ENCODE measurements at regions not wholly inside any gene's neighbourhood (a gene's known extent, or its start where the extent isn't known, plus 50 kb on each side); places are given as distances from the start of the nearest gene placed in this dataset.
"Not testable (repeated sequence)": the region's sequence is repeated elsewhere in the genome, so short reads cannot be mapped to it uniquely, and the experiment has no call there.

DNA sequence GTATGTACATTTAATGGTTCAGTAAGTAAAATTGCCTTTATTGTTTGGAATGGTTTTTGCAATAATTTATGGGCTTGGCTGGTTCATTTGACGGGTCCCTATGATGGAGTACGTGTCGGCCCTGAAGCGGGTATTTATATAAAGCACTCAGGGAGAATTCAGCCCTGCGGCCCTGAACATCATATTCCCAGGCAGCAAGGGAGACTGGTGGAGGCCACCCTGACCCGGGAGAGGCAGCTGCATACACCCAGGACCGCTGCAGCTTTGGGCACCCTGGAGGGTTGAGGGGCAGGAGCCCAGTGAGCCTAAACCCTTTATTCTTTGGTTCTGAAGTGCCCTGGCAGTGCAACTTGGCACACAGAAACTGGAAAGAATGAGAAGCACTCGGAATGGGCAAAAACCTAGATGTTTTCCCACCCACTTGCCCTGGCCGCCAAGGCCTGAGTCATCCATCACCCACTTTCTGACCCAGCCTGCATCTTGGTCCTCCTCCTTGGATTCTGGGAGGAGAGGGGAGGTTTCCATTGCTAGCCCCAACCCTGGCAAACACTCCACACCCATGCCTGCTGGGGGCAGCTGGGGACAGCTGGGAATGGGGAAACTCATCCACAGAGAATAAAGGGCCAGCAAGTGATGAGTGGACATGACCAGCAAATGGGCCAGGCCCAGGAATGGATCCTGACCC is 162.2 kb upstream of the TNRC6C start:
- no peak for DNase-seq (ENCODE audit: low read depth in 2 of 2)

DNA sequence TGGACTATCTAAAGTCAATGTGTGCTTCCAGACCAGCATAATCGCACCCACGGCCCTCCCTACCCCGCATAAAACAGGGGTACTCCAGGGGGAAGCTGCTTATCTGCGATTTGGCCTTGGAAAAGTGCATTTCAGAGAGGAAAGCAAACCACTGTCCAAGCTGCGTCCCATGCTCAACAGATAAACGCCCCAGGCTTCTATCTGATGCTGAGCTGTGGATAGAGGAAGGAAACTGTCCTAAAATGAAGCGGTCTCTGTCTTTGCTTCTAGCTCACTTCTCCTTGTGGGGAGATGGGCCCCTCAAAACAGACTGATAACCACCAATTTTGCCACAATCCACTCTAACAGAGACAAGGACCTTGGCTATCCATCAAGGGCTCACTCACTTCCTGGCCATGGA is 160.5 kb upstream of the TNRC6C start:
- DNase-seq (ENCODE audit: low read depth in 2 of 2): no peak

DNA sequence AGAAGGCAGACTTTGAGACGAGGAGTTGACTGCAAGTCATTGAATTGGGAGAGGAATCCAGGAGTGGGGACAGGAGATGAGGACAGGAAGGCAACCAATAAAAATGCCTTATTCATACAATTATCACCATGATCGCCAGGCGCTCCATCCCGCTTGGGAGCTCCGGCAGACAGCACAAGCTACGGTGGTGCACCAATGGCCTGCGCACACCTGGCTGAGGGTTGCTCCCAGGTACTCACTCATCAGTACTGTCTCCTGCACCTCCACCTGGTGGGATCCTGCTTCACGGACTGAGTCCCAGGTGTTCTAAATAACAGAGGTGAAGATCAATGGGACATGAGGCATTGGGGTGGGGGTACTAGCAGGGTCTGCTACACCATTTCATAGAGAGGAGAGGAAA is 160.0 kb upstream of the TNRC6C start:
- no peak for DNase-seq (ENCODE audit: low read depth in 2 of 2)

DNA sequence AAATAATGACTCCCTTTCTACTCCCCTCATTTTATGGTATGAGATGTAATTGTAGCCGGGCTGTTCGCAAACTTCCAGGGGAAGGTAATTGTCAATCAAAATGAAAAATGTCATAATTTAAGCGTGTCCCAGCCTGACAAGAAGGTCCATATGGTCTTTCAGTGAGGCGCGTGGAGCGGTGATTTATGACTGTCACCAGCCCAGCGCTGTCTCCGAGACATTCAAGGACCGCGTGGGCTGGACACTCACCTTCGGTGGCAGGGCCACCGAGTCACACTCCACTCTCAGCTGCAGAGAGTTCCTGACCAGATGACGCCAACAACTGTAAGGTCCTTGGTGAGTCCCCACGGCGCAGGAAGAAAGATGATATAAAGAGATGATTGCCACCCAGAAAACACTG is 157.7 kb upstream of the TNRC6C start:
- DNase-seq (ENCODE audit: low read depth in 2 of 2): no peak

DNA sequence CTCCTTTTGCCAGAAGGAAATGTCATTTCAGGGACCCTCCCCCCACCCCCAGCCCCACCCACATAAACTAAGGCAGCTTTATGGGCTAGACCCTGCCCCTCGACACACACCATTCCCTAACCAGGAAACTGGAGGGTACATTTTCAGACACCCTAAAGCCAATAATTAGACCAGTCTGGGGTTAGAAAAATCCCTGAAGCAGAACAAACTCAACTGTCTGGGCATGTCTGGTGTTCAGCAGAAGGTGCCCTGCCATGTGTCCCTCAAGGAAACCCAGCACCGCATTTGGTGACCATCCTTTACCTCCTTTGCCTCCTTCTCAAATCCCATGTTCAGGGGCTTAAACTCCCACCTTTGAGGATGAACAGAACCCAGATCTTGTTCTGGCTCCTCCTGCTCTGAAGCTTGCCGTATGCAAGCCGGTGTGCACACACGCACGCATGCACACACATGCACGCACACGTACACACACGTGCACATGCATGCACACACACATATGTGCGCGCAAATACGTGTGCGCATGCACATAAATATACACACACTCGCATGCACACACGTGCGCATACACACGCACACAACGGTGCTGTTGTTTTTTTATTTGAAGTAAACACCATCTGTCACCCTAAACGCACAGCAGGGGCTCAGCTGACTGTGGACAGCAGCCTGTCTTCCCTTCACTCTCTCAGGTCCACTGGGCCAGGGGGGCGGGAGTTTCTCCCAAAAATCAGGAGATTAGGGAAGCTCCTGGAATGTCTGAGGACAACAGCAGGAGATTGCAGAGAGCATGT is 156.8 kb upstream of the TNRC6C start:
- no peak for DNase-seq (ENCODE audit: low read depth in 2 of 2)

DNA sequence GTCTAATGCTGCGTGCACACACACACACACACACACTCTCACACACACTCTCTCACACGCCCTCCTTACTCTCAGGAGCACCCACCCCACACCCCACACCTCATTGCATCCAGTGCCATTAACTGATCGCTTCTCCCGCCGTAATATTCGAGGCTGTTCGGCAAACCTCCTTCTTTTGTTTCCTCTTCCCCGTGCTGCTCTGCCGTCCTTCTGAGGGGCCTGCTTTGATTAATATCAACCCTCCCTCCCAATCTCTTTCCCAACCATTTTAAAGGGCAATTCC is 156.2 kb upstream of the TNRC6C start:
- no peak for DNase-seq (ENCODE audit: low read depth in 2 of 2)

DNA sequence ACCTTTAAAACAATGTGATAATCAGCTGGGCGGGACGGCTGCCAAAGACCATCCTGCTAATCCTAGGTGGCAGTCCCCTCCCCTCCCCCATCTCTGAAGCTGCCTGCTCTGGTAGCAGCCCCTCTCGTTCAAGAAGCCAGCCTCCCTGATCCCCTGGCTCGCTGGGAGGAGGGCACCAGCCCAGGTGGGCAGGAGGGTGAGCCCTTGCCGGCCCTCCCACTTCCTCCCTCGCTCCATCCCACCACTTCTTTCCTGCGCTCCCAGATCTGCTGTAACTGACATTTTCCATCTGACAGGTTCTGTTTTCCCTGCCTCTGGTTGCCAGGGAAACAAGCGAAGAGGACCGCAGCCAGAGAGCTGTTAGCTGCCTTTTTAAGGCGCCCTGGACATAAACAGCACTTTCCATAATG is 155.7 kb upstream of the TNRC6C start:
- no peak for DNase-seq (ENCODE audit: low read depth in 2 of 2)

DNA sequence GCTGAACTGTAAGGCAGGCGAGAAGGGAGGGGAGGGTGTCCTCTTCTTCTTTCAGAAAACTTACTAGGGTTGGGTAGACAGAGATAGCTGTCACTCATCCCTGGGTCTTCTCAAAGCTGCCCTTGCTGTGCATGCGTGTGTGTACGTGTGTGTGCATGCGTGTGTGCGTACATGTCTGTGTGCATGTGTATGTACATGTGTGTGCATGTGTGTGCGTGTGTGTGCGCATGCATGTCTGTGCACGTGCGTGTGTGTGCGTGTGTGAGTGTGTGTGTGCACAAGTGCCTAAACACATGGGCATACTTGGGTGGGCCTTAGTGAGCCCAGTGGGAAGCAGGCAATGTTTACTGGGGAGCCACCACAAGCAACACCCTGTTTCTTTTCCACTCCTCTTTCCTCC is 154.8 kb upstream of the TNRC6C start:
- DNase-seq (ENCODE audit: low read depth in 2 of 2): no peak

DNA sequence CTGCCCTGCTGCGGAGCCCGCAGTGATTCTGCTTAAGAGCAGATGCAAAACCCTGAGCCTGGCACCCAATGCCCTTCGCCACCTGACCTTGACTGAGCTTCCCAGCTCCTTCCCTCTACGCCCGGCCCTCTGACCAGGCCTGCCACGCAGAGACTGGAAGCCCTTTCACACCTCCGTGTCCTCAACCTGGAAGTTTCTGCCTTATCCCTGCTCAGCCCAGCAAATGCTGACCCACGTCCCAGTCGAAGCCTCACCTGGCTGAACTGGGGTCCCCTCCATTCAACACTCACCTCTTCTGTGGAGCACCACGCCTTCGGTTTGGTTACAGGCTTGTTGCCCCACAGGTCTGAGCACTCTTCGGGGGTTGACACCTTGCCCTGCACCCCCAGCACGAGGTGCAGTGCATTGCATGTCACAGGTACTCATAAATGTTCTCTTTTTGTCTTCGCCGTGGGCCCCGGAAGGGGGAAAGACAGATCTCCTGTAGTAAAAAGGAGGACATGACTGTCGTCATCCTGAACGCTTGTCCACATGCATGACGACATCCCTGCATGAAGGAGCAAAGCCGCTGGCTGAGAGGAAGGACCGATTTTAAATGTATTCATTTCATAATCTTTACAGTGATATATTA is 153.6 kb upstream of the TNRC6C start:
- no peak for DNase-seq (ENCODE audit: low read depth in 2 of 2)

DNA sequence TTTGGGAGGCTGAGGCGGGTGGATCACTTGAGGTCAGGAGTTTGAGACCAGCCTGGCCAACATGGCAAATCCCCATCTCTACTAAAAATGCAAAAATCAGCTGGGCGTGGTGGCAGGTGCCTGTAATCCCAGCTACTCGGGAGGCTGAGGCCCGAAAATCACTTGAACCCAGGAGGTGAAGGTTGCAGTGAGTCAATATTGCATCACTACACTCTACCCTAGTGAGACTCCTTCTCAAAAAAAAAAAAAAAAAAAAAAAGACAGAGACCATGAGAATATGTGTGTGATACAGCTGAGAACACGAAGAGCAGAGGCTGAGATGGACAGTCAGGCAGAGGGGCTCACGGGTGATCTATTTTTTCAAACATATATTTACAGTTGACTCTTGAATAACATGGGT is 152.5 kb upstream of the TNRC6C start:
- not testable (repeated sequence) for DNase-seq (ENCODE audit: low read depth in 2 of 2)

DNA sequence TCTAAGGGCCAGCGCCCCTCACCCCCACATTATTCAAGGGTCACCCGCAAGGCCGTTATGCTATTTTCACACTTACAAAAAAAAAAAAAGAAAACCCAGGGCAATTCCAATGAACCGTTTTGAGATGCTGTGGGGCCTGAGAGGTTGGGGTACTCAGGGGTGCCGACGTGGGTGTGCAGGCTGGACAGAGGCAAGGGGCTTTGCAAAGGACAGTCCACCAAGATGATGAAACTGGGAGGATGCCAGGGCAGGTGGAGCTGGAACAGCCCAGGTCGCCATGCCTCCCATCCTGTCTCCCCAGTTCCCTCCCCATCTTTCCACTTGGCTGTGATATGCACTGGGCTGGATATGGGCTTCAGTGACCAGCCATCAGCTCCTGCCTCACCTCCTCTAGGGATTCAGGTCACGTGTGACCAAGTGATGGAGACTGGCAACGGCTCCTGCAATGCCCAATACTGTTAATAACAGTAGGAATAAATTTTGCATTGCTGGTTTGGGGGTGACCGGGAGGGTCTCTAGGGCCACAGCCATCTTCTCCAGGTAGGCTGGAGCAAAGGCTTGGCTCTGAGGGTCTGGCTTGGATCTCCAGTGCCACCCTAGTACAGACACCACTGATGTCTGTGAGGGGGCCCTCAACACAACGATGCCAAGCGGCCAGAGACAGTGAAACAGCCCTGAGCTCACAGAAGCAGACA is 151.3 kb upstream of the TNRC6C start:
- no peak for DNase-seq (ENCODE audit: low read depth in 2 of 2)

DNA sequence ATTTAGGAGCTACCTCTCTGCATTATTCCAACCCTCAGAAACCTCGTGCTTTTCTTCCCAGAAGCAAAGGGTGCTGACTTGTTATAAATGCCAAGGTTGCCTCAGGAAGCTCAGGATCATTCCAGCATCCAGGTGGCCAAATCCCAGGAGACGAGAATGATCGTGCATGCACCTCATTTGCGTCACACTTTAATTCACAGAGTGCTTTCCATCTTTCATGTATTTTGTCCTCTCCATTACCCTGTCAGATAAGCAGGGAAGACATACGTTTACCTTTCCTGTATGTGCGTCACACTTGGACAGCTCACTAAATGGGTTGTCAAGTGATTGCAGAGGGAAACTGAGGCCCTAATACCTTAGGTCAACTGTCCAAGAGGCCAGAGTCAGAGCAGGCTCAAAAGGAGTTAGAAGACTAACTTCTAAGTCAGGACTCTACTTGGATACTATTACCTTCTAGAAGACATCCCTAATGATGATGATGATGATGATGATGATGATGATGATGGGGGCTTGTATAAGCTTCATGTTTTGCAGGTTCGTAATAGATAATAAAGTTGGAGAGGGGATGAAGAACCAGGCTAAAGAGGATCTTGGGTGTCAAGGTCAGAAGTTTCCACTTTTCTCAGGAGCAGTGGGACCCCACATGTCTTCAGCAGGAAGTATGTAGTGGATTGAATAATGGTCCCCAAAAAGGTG is 150.6 kb upstream of the TNRC6C start:
- no peak for DNase-seq (ENCODE audit: low read depth in 2 of 2)

DNA sequence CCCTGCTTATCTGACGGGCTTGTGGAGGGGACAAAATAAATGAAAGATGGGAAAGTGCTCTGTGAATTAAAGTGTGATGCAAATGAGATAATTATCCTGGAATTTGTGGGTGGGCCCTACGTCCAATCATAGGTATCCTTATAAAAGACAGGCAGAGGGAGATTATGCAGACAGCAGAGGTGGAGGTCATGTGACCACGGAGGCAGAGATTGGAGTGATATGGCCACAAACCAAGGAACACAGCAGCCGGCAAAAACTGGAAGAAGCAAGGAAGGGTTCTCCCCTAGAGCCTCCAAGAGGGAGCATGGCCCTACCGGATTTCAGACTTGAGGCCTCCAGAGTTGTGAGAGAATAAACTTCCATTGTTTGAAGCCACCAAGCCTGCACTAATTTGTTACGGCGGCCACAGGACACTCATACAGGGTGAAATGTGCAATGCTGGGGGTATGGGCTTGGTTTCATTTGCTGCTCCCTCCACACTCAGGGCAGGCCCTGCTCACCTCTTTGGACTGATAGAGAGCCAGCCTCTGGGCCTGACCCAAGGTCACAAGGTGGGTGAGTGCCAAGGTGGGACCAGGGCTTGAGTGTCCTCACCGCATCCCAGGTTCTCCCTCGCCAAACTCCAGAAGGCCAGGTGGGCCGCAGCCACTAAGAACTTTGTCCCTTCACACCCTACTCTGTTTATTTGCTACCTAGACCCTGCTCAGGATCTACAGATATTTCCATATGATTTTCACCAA is 149.6 kb upstream of the TNRC6C start:
- no peak for DNase-seq (ENCODE audit: low read depth in 2 of 2)

DNA sequence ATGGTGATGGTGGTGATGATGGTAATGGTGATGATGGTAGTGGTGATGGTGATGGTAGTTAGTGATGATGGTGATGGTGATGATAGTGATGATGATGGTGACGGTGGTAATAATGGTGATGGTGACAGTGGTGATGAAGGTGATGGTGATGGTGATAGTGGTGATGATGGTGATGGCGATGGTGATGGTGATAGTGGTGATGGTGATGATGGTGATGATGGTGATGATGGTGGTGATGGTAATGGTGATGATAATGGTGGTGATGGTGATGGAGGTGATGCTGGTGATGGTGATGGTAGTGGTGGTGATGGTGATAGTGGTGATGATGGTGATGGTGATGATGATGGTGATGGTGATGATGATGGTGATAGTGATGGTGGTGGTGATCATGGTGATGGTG is 148.7 kb upstream of the TNRC6C start:
- DNase-seq (ENCODE audit: low read depth in 2 of 2): no peak

DNA sequence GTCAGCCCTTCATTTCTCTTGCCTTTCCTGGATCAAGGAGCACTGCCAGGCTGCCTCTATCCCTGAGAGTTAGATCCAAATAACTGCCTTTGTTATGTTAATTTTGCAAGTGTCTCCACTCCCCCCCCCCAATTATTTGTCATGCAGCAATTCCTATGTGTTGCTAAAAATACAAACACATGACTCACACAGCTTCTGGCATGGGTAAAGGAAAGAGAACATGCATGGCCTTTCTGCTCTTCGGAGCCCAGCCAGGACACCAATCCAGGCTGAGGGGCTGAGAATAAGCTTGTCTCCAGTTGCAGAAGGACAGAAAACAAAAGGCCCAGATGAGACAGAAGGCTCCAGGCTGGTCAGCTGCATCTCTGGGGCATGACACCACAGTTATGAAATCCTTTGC is 148.0 kb upstream of the TNRC6C start:
- DNase-seq (ENCODE audit: low read depth in 2 of 2): no peak

DNA sequence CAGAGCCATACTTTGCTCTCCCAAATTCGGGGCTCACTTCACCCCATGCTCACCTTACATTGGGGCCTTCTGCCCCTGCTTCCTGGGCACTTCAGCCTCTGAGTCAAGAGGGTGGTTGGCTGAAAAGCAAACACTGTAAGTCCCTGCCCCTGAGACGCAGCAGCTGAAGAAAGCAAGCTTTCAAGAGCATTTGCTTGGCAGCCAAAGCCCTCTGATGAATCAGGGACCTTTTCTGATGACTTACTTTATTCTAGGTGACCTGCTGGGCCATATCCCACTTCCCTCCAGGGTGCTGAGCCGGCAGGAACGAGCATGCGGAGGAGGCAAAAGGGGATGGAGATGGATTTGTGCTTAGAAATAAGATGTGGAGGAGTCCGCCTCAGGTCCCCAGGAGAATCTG is 147.0 kb upstream of the TNRC6C start:
- DNase-seq (ENCODE audit: low read depth in 2 of 2): no peak

DNA sequence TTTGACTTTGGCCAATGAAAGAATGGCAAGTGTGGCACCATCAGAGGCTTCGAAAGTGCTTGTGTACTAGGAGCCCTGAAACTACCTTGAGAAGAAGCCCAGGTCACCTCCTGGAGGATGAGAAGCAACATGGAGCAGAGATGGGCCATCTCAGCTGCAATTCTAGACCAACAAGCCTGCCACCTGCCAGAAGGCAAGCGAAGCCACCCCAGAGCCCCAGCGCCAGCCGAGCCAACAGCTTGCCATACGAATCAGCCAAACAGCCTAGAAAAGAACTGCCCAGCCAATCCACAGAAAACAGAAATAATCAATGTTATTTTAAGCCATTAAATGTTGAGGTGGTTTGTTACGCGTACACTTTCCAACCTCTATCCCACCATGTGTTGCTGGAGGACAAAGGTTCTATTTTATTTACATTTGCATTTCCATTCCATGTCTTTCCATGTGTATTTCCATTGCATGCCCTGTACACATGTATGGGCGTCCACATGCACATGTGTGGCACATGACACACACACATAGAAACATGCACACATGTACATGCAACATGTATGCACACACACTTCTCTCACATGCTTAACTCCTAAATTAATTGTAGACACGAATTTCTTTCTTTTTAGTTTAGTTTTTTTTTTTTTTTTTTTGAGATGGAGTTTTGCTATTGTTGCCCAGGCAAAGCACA is 144.3 kb upstream of the TNRC6C start:
- no peak for DNase-seq (ENCODE audit: low read depth in 2 of 2)

DNA sequence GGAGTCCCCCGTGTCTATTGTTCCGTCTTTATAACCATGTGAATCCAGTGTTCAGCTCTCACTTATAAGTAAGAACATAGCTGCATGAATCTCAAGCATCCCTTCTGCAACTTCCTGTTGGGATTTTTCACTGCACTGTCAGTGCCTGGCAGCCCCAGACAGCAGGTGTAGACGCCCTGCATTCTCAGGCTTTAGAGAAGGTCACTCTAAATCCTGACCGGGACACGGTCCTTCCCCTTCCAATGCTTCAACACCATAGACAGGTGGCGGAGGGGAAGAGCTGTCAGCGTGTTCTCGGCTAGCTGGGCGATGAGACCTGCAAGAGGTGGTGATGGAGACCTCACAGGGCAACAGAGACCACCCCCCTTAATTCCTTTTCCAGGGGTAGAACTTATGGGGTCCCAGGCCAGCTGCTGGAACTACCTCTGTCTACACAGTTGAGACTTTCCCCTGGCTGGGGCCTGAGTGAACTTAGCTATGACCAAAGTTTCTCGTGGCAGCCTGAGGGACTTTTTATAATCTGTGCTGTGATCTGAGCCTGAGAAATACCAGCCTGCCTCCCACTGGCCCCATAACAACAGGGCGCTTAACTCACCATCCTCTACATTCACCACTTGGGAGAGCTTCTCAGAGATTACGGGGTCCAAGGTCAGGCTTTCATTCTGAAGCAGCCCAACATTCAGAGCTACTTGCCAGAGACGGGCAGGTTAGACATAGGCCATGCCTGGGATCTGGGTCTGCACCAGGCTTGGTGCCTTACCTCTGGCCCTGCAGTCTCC is 143.2 kb upstream of the TNRC6C start:
- DNase-seq (ENCODE audit: low read depth in 2 of 2): no peak

DNA sequence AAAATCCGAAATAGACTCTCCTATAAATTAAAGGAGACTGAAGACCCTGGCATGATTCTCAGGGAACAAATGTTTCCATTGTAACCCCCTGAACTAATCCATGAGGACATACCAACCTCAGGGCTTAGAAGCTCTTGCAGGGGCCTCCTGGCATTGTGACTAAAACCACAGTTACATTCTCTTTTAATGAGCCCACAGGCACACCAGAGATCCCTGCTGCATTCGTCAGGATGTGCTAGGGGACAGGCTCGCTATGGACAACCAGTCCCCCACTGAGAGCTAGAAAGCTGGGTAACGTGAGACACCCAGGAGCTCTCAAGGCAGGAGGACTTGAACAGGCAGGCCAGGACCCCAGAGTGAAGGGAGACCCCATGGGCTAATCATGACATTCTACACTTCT is 140.6 kb upstream of the TNRC6C start:
- DNase-seq (ENCODE audit: low read depth in 2 of 2): no peak

DNA sequence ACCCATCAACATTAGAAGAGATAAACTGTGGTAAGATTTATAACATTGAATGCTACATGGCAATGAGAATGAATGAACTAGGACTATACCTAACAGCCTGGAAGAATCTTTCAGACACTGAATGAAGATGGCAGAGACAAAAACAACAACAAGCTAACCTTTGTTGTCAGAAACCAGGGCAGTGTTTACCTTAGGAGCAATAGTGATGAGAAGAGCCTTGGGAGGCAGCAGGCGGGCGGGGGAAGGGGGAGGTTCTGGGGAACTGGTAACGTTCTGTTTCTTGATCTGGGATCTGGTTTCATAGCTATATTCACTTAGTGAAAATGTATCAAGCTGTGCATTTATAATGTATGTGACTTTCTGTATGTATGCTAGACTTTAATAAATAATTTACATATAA is 139.0 kb upstream of the TNRC6C start:
- no peak for DNase-seq (ENCODE audit: low read depth in 2 of 2)

Measured in stimulated activated CD4-positive, alpha-beta T cell treated with anti-CD3 and anti-CD28 coated beads, Interleukin-1b, Interleukin-23, amount 100 ng/mL, for 4 hours (primary cell).